HUES64 (cell line): ENCODE measurements at regions not wholly inside any gene's neighbourhood (a gene's known extent, or its start where the extent isn't known, plus 50 kb on each side); places are given as distances from the start of the nearest gene placed in this dataset.

Experiments used
- H3K27ac ChIP-seq: 2 replicates; pipeline ENCODE4 v1.7.0; 2013; ENCODE audit warnings: low read depth, low read length, inconsistent platforms
- H3K27me3 ChIP-seq: 2 replicates; pipeline ENCODE4 v1.6.1; 2013; ENCODE audit warnings: mild to moderate bottlenecking, low read length; ENCODE audit not compliant: insufficient read depth
- H3K36me3 ChIP-seq: 2 replicates; pipeline ENCODE4 v1.6.1; 2013; ENCODE audit warnings: mild to moderate bottlenecking, low read length; ENCODE audit not compliant: insufficient read depth
- H3K4me1 ChIP-seq: 2 replicates; pipeline ENCODE4 v1.6.1; 2013; ENCODE audit warnings: mild to moderate bottlenecking, low read length, moderate library complexity; ENCODE audit not compliant: insufficient read depth
- H3K4me3 ChIP-seq: 2 replicates; pipeline ENCODE4 v1.5.1; 2013; ENCODE audit warnings: mild to moderate bottlenecking, low read length, moderate library complexity
- H3K9ac ChIP-seq: 2 replicates; pipeline ENCODE4 v1.6.1; 2013; ENCODE audit warnings: mild to moderate bottlenecking, low read depth, low read length
- H3K9me3 ChIP-seq: 2 replicates; pipeline ENCODE4 v1.6.1; 2013; ENCODE audit warnings: low read depth, low read length; ENCODE audit not compliant: insufficient read depth
- WGBS: fragments of 150-250, 120-280 bp; methylation state at CpG from one replicate; pipeline ENCODE4 v1.1.7; 2013; ENCODE audit warnings: missing lambda C conversion rate; 5-methylcytosine and 5-hydroxymethylcytosine counted together

DNA sequence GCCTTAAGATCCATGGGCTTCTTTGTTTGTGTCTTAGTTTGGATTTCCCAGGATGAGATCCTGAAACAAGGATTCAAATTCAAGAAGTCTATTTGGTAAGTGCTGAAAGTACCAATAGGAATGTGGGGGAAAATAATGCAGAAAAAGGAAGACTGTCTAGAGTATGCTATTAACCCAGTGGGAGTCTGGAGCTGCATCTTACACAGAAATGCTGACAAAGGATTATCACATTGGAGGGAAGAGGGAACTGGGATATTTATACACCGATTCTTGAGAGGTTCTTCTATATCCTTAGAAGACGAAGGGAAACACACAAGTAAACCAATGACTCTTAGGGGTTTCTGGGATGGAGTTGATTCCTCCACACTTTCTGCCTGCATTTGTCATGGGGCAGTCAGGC lies 294.8 kb upstream of the FIGN start:
- Histone ChIP-seq H3K4me1 (peaks cover 12% of the 10 kb centered on the region), H3K27me3 (no peaks in the 10 kb centered on the region), H3K4me3 (no peak overlapping the region), H3K27ac (no peak overlapping the region), H3K9me3 (no peaks in the 10 kb centered on the region), H3K36me3 (no peaks in the 10 kb centered on the region), H3K9ac (no peak overlapping the region)
- WGBS = 94% methylated on average over 2 of the region's 2 CpGs

DNA sequence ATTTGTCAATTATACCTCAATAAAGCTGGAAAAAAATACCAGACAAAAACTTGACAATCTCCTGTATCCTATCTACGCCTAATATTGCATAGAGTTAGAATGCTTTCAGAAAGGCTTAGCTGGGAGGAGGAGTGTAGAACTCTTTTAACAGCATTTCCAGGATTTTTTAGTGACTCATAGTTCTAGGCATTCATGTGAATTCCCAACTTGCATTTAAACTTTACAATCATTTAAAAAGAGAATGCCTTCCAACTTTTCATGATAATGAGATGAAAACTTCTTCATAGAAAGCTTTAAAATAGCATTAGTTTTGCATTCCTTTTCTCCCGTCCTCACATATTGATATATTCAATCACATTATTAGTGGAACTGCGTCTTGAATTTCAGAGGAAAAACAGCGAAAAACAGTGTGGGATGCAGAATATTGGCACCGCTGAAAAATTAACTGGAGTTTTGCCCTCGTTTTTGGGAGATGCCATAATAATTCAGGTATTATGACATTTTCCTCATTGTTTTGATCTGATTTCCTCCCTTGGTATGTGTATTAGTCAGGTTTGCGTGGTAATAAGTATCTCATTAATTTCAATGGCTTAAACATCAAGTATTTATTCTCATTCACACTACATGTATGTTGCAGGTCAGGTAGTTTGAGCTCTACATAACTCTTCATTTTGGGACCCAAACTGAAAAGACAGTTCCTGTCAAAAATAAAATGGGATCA lies 293.2 kb upstream of the FIGN start:
- WGBS = 69% methylated on average over 5 of the region's 7 CpGs
- H3K4me3 ChIP-seq = no peak overlapping the region
- peaks cover 12% of the 10 kb centered on the region for H3K4me1 ChIP-seq
- no peaks in the 10 kb centered on the region for H3K9me3 ChIP-seq
- no peaks in the 10 kb centered on the region for H3K36me3 ChIP-seq
- H3K27ac ChIP-seq = peak overlapping the region; percentile 16; the same call in 1 of the 2 replicates
- H3K27me3 ChIP-seq = no peaks in the 10 kb centered on the region
- no peak overlapping the region for H3K9ac ChIP-seq

DNA sequence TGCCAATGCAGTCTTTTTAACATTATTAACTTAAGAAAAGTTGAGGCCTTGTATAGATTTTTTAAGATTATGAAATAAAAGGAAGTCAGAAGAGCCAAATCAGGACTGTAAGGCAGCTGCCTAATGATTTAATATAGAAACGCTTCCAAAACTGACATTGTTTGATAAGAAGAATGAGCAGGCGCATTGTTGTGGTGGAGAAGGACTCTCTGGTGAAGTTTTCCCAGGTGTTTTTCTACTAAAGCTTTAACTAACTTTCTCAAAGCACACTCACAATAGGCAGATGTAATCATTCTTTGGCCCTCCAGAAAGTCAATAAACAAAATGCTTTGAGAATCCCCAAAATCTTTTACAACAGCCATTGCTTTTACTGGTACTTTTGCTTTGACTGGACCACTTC lies 288.6 kb upstream of the FIGN start:
- WGBS = 97% methylated on average over 2 of the region's 2 CpGs
- no peaks in the 10 kb centered on the region for H3K9me3 ChIP-seq
- H3K4me3 ChIP-seq = no peak overlapping the region
- H3K27ac ChIP-seq = no peak overlapping the region
- no peaks in the 10 kb centered on the region for H3K36me3 ChIP-seq
- no peak overlapping the region for H3K9ac ChIP-seq
- H3K27me3 ChIP-seq = no peaks in the 10 kb centered on the region
- peaks cover 12% of the 10 kb centered on the region for H3K4me1 ChIP-seq

DNA sequence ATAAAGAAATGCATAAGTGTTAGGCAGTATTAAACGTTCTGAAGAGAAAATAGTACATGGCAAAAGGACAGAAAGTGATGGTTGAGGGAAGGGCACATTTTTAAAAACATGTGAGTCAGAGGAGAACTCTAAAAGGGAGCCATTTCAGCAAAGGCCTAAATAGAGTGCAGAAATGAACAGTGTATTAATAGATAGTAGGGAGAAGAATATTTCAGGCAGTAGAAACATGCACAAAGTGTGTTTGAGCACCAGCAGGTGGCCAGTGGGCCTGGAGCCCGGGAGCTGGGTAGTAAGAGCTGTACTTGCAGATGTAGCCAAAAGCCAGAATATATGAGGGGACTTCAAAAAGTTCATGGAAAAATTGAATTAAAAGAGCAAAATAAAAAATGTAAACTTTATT lies 288.1 kb upstream of the FIGN start:
- Histone ChIP-seq H3K27ac (no peak overlapping the region), H3K9ac (no peak overlapping the region), H3K36me3 (no peaks in the 10 kb centered on the region), H3K27me3 (no peaks in the 10 kb centered on the region), H3K9me3 (no peaks in the 10 kb centered on the region), H3K4me3 (no peak overlapping the region), H3K4me1 (peaks cover 7% of the 10 kb centered on the region)
- WGBS = 69% methylated on average over 2 of the region's 2 CpGs

DNA sequence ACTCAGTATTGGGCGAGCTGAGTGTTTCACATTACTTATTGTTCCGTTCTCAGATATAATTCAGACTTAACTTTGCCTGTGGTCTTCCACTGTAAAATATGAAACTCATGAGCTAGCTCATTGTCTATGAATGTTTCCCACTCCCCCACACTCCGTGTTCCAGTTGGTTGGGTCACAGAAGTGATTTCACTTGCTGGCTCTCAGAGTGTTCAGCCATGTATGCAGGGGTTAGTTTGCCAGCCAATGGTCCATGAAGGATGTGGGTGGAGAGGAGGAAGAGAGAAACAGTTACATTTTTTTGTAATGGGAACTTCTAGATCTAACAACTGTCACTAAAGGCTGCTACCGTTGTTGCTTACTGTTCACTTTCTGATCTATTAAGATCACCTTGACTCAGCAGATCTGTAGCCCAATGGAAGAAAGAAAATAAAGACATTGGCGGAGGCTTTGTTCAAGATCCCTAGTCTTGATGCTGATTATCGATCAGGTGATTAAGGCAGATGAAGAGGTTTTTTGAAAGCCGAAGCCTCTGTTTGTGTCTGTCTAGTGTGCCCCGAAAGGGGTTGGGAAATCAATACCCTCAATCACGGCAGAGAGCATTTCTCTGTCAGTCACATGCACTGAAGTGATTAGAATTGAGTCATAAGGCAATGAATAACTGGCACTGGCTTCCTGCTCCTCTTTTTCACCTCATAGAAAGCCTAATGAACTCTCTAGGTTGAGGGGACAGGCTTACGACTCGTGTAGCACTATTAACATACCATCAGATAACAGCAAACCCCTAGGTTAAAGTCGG lies 279.7 kb upstream of the FIGN start:
- Histone ChIP-seq H3K4me3 (no peak overlapping the region), H3K27ac (peak overlapping the region; percentile 52; the same call in 1 of the 2 replicates), H3K9ac (no peak overlapping the region), H3K27me3 (no peaks in the 10 kb centered on the region), H3K4me1 (peaks cover 33% of the 10 kb centered on the region; the same call in 1 of the 2 replicates), H3K9me3 (no peaks in the 10 kb centered on the region), H3K36me3 (no peaks in the 10 kb centered on the region)
- WGBS = 88% methylated on average over 11 of the region's 12 CpGs

DNA sequence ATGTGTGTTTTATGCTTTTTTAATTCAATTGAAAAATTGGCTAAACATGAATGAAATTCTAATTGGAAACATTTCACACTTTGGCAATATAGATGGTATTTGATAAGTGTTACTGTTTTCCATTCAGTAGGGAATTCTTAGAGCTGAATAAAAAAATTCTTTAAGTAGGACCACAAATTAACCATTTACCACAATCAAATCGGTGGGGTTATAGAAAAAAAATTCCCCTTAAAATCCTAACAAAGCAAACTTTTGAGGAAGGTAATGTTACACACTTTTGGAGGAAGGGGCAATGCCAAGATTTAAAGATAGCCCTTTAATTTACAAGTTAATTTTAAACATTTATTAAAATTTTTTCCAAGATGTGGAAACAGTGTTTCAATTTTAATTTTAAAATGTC lies 279.0 kb upstream of the FIGN start:
- Histone ChIP-seq H3K27ac (peak overlapping the region; percentile 7; the same call in 1 of the 2 replicates), H3K4me1 (peaks cover 38% of the 10 kb centered on the region; the same call in 1 of the 2 replicates), H3K36me3 (no peaks in the 10 kb centered on the region), H3K9ac (no peak overlapping the region; the same call in 1 of the 2 replicates), H3K27me3 (no peaks in the 10 kb centered on the region), H3K4me3 (no peak overlapping the region; the same call in 1 of the 2 replicates), H3K9me3 (no peaks in the 10 kb centered on the region)
- no CpG with 5 or more reads among the region's 1 CpG for WGBS

DNA sequence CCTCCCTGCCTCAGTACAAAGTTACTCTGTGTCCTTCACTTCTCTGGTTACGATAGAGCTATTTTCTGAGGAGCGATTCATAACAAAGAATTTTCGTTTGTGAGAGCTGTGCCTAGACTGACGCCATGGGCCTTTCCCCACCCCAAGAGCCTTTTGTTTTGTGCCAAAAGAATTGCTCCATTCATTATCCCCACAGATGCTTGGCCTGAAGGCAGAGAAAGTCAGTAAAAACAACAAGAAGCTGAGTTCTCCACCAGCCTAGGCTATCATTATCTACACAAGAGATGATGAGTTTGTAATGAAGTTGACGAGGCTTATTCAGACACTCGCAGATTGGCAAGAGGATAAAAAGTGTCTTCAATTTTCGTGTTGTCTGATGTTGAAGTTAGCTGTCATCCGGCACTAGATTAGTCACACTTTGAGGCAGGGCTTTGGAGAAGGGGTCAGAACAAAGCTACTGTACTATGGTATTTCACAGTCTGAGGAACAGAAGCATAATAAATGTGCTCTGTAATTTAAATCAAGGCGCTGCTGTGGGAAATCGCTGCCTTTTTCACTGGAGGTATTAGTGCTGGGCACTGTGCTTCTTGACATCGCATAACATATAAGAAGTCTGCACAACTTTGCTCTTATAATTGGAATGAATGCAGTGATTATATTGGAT lies 278.4 kb upstream of the FIGN start:
- no peaks in the 10 kb centered on the region for H3K9me3 ChIP-seq
- 76% methylated on average over 11 of the region's 11 CpGs for WGBS
- H3K36me3 ChIP-seq = no peaks in the 10 kb centered on the region
- H3K4me1 ChIP-seq = peaks cover 38% of the 10 kb centered on the region; the same call in 1 of the 2 replicates
- no peak overlapping the region; the same call in 1 of the 2 replicates for H3K4me3 ChIP-seq
- peak overlapping the region; percentile 7; the same call in 1 of the 2 replicates for H3K27ac ChIP-seq
- no peak overlapping the region; the same call in 1 of the 2 replicates for H3K9ac ChIP-seq
- H3K27me3 ChIP-seq = no peaks in the 10 kb centered on the region

DNA sequence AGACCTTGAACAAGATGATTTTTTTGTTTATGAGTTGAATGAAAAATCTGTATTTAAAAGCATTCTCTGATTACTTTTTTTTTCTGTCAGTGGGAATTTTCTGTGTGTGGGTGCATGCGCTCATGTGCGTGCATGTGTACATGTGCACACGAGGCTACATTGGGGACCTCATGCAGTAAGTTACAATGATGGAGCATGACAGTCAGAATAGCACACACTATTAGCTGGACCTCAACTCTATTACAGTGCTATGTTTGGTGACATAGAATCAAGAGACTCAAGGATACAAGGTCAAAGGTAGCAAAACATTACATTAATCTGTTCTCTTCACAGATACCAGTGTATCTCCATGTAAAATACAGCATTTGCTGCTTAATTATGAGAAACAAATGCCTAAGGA lies 276.8 kb upstream of the FIGN start:
- Histone ChIP-seq H3K9ac (no peak overlapping the region), H3K9me3 (no peaks in the 10 kb centered on the region), H3K27ac (no peak overlapping the region), H3K4me3 (no peak overlapping the region), H3K36me3 (no peaks in the 10 kb centered on the region), H3K4me1 (peaks cover 38% of the 10 kb centered on the region; the same call in 1 of the 2 replicates), H3K27me3 (no peaks in the 10 kb centered on the region)
- WGBS = 97% methylated on average over 3 of the region's 3 CpGs

DNA sequence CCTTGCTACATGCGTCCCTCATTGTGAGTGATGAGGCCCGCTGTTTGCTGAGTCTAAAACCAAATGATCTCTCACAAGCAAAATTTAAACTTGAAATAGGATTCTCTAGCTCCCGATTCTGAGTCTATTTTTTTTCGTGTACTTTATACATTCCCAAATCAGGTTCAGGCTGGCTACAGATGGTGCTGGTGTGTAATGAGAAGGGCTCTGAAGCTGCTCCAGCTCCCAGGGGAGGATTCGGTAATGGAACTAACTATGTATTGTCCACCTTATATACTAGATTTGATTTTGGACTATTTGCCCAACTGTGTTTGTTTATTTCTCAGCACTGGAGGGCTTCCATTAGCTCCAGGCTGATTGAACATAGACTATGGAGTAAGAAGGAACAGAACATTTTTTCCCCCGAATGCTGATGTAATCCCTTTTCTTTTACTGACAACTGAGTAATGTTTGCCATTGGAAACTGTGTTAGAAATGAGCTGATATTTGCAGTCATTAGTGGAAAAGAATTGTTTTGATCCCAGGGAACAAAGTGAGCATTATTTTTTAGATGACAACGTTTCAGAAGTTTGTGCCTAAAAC lies 274.0 kb upstream of the FIGN start:
- Histone ChIP-seq H3K9ac (no peak overlapping the region), H3K27ac (no peak overlapping the region), H3K4me1 (peaks cover 20% of the 10 kb centered on the region; the same call in 1 of the 2 replicates), H3K4me3 (no peak overlapping the region), H3K36me3 (no peaks in the 10 kb centered on the region), H3K9me3 (no peaks in the 10 kb centered on the region), H3K27me3 (no peaks in the 10 kb centered on the region)
- WGBS = 91% methylated on average over 5 of the region's 7 CpGs

DNA sequence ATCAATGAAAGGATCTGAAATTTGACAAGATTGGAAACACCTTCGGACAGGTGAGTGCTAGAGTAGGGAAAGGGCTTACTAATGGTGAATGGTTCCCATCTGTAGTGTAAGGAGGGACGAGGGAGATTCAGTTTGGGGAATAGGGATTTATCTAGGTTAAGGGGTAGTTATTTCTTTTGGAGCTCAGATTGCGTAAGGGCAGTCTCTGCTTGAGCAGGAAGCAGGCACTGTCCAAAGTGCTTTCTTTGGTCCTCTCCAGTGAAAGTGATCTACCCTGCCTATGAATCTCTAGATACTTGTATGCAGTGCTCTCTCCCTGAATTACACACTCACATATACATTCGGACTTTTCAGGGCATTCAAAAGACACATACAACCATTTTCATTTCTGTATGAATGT lies 272.9 kb upstream of the FIGN start:
- whole genome bisulfite sequencing = 94% methylated on average over 4 of the region's 4 CpGs
- Histone ChIP-seq H3K36me3 (no peaks in the 10 kb centered on the region), H3K9me3 (no peaks in the 10 kb centered on the region), H3K27ac (no peak overlapping the region), H3K9ac (no peak overlapping the region), H3K4me3 (no peak overlapping the region), H3K4me1 (peaks cover 10% of the 10 kb centered on the region; the same call in 1 of the 2 replicates), H3K27me3 (no peaks in the 10 kb centered on the region)
